Right atrium auricular region (tissue), 2 donors: ENCODE measurements at regions not wholly inside any gene's neighbourhood (a gene's known extent, or its start where the extent isn't known, plus 50 kb on each side); places are given as distances from the start of the nearest gene placed in this dataset.

Experiments
- DNase-seq: peaks from one replicate; pipeline ENCODE4 v3.0.0-alpha.2; 2019; ENCODE audit warnings: low spot score
- H3K27ac ChIP-seq, 2 donors: fragments of 200-600 bp; sonication (generic); 1 replicate in 1 of 2; 2 replicates in 1 of 2; pipeline ENCODE4 v1.5.1; 2016 to 2019
- H3K27me3 ChIP-seq, 2 donors: fragments of 200-600 bp; sonication (generic); one replicate each; pipeline versions ENCODE4 v1.5.1 to v1.6.0; 2017 to 2019
- H3K36me3 ChIP-seq: fragments of 200-600 bp; sonication (generic); one replicate; pipeline ENCODE4 v1.5.1; 2016
- H3K4me1 ChIP-seq, 2 donors: fragments of 200-600 bp; sonication (generic); one replicate each; pipeline versions ENCODE4 v1.5.1 to v1.6.0; 2017 to 2019
- H3K4me3 ChIP-seq, 2 donors: fragments of 200-600 bp; sonication (generic); 1 replicate in 1 of 2; 2 replicates in 1 of 2; pipeline ENCODE4 v1.5.1; 2017 to 2019; ENCODE audit warnings: mild to moderate bottlenecking in 1 of 2, moderate library complexity in 1 of 2
- H3K9me3 ChIP-seq, 2 donors: fragments of 200-600 bp; sonication (generic); one replicate each; pipeline ENCODE4 v1.5.1; 2019
- TF ChIP-seq, protein P1 (sequence below), 2 donors: fragments of 200-600 bp; sonication (generic); IDR thresholded peaks; one replicate each; pipeline ENCODE4 v1.5.1; 2019; ENCODE audit warnings: antibody characterized with exemption in 2 of 2

DNA sequence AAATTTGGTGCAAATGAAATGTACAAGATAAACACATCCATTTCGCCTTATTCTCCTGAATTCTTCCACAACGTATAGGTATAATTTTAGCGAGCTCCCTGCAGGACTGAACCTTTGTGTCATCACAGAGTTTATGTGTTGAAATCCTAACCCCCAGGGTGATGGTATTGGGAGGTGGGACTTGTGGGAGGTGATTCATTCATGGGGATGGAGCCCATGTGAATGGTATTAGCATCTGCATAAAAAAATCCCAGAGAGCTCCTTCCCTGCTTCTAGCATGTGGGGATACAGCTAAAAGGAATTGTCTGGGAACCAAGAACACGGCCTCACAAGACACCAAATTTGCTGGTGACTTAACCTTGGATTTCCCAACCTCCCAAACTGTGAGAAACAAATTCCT, 741.4 kb upstream of the VSTM2A start:
- no peaks in the 10 kb centered on the region for H3K36me3 ChIP-seq
- no peaks in the 10 kb centered on the region for H3K9me3 ChIP-seq
- H3K27me3 ChIP-seq: no peaks in the 10 kb centered on the region
- no peaks in the 10 kb centered on the region for H3K4me1 ChIP-seq
- H3K4me3 ChIP-seq: no peak overlapping the region
- H3K27ac ChIP-seq: no peak overlapping the region
- TF ChIP-seq, protein P1, sequence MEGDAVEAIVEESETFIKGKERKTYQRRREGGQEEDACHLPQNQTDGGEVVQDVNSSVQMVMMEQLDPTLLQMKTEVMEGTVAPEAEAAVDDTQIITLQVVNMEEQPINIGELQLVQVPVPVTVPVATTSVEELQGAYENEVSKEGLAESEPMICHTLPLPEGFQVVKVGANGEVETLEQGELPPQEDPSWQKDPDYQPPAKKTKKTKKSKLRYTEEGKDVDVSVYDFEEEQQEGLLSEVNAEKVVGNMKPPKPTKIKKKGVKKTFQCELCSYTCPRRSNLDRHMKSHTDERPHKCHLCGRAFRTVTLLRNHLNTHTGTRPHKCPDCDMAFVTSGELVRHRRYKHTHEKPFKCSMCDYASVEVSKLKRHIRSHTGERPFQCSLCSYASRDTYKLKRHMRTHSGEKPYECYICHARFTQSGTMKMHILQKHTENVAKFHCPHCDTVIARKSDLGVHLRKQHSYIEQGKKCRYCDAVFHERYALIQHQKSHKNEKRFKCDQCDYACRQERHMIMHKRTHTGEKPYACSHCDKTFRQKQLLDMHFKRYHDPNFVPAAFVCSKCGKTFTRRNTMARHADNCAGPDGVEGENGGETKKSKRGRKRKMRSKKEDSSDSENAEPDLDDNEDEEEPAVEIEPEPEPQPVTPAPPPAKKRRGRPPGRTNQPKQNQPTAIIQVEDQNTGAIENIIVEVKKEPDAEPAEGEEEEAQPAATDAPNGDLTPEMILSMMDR (IDR thresholded peaks at IDR 0.05): no peak
- DNase-seq: no peak

DNA sequence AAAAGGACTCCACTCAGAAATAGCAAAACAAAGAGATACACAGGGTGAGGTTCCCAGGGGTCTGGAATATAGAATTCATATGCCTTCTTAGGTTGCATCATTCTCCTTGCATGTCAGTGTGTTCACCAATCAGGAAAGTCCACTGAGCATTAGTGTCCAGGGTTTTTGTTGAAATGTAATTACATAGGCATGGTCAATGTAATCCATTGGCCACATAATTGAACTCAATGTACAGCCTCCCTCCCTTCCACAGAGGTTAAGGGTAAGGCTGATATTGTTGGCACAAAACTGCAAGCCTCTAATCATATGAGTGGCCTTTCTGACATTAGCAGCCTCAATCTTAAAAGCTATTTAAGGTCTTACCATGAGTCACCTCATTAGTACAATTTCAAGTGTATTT, 736.1 kb upstream of the VSTM2A start:
- H3K27me3 ChIP-seq: no peaks in the 10 kb centered on the region
- H3K4me1 ChIP-seq: no peaks in the 10 kb centered on the region
- H3K36me3 ChIP-seq: no peaks in the 10 kb centered on the region
- TF ChIP-seq, protein P1 (IDR thresholded peaks at IDR 0.05): no peak
- DNase-seq: no peak
- H3K27ac ChIP-seq: no peak overlapping the region
- no peak overlapping the region for H3K4me3 ChIP-seq
- no peaks in the 10 kb centered on the region for H3K9me3 ChIP-seq

DNA sequence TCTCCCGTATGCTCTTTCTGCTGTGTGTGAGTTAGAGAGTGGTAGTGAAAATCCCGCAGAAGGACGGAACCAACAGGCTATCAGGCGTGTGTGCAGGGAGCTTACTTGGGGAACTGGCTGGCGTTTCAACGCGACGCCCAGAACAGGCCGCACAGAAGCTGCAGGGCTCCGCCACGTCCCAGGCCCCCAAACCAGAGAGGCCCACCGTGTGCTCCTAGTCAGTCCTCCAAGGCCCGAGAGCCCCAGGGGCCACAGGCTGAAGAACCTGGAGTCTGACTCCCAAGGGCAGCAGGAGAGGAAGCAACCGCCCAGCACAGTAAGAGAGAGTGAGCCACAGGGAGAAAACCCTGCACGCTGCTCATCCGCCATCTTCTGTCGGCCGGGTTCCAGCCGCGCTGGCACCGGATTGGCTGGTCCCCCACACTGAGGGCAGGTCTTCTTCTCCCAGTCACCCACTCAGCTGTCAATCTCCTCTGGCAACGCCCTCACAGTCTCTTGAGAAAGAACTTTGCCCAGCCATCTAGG, 730.6 kb upstream of the VSTM2A start:
- no peaks in the 10 kb centered on the region for H3K9me3 ChIP-seq
- H3K27me3 ChIP-seq: no peaks in the 10 kb centered on the region
- no peak overlapping the region for H3K27ac ChIP-seq
- H3K36me3 ChIP-seq: no peaks in the 10 kb centered on the region
- DNase-seq: no peak
- no peak overlapping the region for H3K4me3 ChIP-seq
- TF ChIP-seq, protein P1 (IDR thresholded peaks at IDR 0.05): no peak
- H3K4me1 ChIP-seq: no peaks in the 10 kb centered on the region

DNA sequence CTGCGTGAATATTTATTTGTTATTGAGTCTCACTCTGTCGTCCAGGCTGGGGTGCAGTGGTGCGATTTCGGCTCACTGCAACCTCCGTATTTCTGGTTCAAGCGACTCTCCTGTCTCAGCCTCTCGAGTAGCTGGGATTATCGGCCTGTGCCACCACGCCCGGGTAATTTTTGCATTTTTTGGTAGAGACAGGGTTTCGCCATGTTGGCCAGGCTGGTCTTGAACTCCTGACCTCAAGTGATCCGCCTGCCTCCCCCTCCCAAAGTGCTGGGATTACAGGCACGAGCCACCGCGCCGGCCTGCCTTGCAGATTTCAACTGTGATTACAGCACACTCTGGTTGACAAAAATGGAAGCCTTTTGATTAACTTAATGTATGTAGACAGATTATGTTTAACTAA, 730.0 kb upstream of the VSTM2A start:
- H3K36me3 ChIP-seq: no peaks in the 10 kb centered on the region
- H3K27me3 ChIP-seq: no peaks in the 10 kb centered on the region
- no peak overlapping the region for H3K4me3 ChIP-seq
- H3K9me3 ChIP-seq: no peaks in the 10 kb centered on the region
- no peak overlapping the region for H3K27ac ChIP-seq
- TF ChIP-seq, protein P1 (IDR thresholded peaks at IDR 0.05): no peak
- H3K4me1 ChIP-seq: no peaks in the 10 kb centered on the region
- no peak for DNase-seq

DNA sequence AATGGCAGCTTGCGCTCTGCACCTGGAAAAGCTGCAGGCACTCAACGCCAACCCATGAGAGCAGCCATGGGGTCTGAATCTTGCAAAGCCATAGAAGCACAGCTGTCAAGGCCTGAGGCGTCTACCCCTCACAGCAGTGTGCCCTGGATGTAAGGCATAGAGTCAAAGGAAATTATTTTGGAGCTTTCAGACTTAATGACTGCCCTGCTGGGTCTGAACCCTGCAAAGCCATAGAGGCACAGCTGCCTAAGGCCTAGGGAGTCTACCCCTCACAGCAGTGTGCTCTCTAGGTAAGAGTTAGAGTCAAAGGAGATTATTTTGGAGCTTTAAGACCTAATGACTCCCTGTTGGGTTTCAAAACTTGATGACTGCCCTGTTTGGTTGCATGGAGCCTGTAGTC, 706.9 kb upstream of the VSTM2A start:
- H3K9me3 ChIP-seq: no peaks in the 10 kb centered on the region
- DNase-seq: no peak
- H3K36me3 ChIP-seq: no peaks in the 10 kb centered on the region
- H3K4me1 ChIP-seq: no peaks in the 10 kb centered on the region
- TF ChIP-seq, protein P1 (IDR thresholded peaks at IDR 0.05): no peak
- no peak overlapping the region for H3K27ac ChIP-seq
- H3K4me3 ChIP-seq: no peak overlapping the region
- no peaks in the 10 kb centered on the region for H3K27me3 ChIP-seq

DNA sequence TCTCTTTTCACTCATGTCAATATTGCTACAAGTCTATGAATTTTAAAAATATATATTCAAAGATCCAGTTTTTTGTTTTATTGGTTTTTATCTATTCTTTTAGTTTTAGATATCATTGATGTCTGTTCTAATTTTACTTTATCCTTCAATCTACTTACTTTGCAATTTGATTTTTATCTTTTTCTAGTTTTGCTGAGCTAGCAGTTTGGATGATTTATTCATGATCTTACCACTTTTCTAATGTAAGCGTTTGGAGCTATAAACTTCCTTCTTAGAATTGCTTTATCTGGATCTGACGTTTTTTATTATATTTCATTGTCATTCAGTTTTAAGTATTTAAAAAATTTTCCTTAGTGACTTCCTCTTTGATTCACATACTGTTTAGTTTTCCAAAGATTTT, 664.5 kb upstream of the VSTM2A start:
- no peak overlapping the region for H3K4me3 ChIP-seq
- DNase-seq: no peak

More for the DNA sequence above, 664.5 kb upstream of the VSTM2A start:
- Histone ChIP-seq H3K27me3 (no peaks in the 10 kb centered on the region), H3K4me1 (no peaks in the 10 kb centered on the region), H3K27ac (no peak overlapping the region), H3K36me3 (no peaks in the 10 kb centered on the region), H3K9me3 (no peaks in the 10 kb centered on the region)
- TF ChIP-seq, protein P1 (IDR thresholded peaks at IDR 0.05): no peak
